HG02885 (cell line): ENCODE measurements at regions not wholly inside any gene's neighbourhood (a gene's known extent, or its start where the extent isn't known, plus 50 kb on each side); places are given as distances from the start of the nearest gene placed in this dataset.
"Not testable (repeated sequence)": the region's sequence is repeated elsewhere in the genome, so short reads cannot be mapped to it uniquely, and the experiment has no call there.

Source experiments
- ATAC-seq: cut with Tn5 transposase; IDR thresholded peaks from one replicate; pipeline ENCODE4 v1.9.1; 2021; ENCODE audit warnings: mild to moderate bottlenecking; ENCODE audit not compliant: unreplicated experiment, poor library complexity

- ATAC-seq: no peak
Measured at GRCh38 chr4:19472666-19473065, 779.0 kb upstream of the SLIT2 start.

- ATAC-seq: not testable (repeated sequence)
Measured at GRCh38 chr4:19470001-19470400, 781.7 kb upstream of the SLIT2 start.

- ATAC-seq: no peak
Measured at GRCh38 chr4:19462117-19462516, 789.6 kb upstream of the SLIT2 start.

GRCh38 chr4:19455850-19456602 is 795.7 kb upstream of the SLIT2 start:
- ATAC-seq: no peak

- ATAC-seq: no peak
Measured at GRCh38 chr4:19455196-19455595, 796.5 kb upstream of the SLIT2 start.

GRCh38 chr4:19438233-19438632 is 813.5 kb upstream of the SLIT2 start:
- no peak for ATAC-seq

GRCh38 chr4:19437008-19437407 is 814.7 kb upstream of the SLIT2 start:
- ATAC-seq: no peak

GRCh38 chr4:19429684-19430083 is 822.0 kb upstream of the SLIT2 start:
- no peak for ATAC-seq

- ATAC-seq: no peak
Measured at GRCh38 chr4:19425146-19425545, 826.6 kb upstream of the SLIT2 start.

- ATAC-seq: no peak
Measured at GRCh38 chr4:19417256-19417655, 834.4 kb upstream of the SLIT2 start.

GRCh38 chr4:19416146-19416545 is 835.6 kb upstream of the SLIT2 start:
- ATAC-seq: no peak

GRCh38 chr4:19408490-19408889 is 843.2 kb upstream of the SLIT2 start:
- ATAC-seq: no peak

GRCh38 chr4:19406789-19407188 is 844.9 kb upstream of the SLIT2 start:
- no peak for ATAC-seq

GRCh38 chr4:19403786-19404370 is 847.8 kb upstream of the SLIT2 start:
- no peak for ATAC-seq

- ATAC-seq: no peak
Measured at GRCh38 chr4:19402581-19403065, 849.1 kb upstream of the SLIT2 start.

- ATAC-seq: no peak
Measured at GRCh38 chr4:19401301-19402080, 850.2 kb upstream of the SLIT2 start.

GRCh38 chr4:19400820-19401219 is 850.9 kb upstream of the SLIT2 start:
- no peak for ATAC-seq

GRCh38 chr4:19399001-19399400 is 852.7 kb upstream of the SLIT2 start:
- ATAC-seq: no peak

GRCh38 chr4:19386786-19387185 is 864.9 kb upstream of the SLIT2 start:
- ATAC-seq: no peak

GRCh38 chr4:19382993-19383756 is 868.5 kb upstream of the SLIT2 start:
- ATAC-seq: no peak
